GM12878 (cell line): ENCODE measurements at regions not wholly inside any gene's neighbourhood (a gene's known extent, or its start where the extent isn't known, plus 50 kb on each side); places are given as distances from the start of the nearest gene placed in this dataset.

Experiments
- ATAC-seq: fragments of 200-7000 bp; cut with Tn5 transposase; 3 replicates; pipeline ENCODE4 v1.9.1; 2020; ENCODE audit warnings: mild to moderate bottlenecking, moderate library complexity
- BruUV-seq: library from RNA; stranded (reverse); fragments of 400-500 nt; replicated peaks from 2 replicates; lab custom pipeline; 2021; lab: Mats Ljungman, UMichigan
- CTCF ChIA-PET: fragments of 300-600 bp; sonication (Branson Sonifier 250); formaldehyde crosslinking; extraction: SDS; loops from one replicate; lab custom pipeline; 2021; ENCODE audit warnings: inconsistent platforms; lab: Yijun Ruan, JAX
- POLR2A ChIA-PET: fragments of 350-600 bp; formaldehyde crosslinking; extraction: SDS; loops from one replicate; lab custom pipeline; 2021; ENCODE audit warnings: inconsistent platforms; lab: Charles Lee
- RAD21 ChIA-PET: fragments of 300-600 bp; sonication (Branson Sonifier 250); formaldehyde crosslinking; loops from one replicate; lab custom pipeline; 2023; ENCODE audit warnings: antibody characterized with exemption; ENCODE audit not compliant: unreplicated experiment; lab: Charles Lee
- SMC1A ChIA-PET: fragments of 300-600 bp; sonication (Branson Sonifier 250); formaldehyde crosslinking; loops from one replicate; lab custom pipeline; 2023; ENCODE audit not compliant: unreplicated experiment, uncharacterized antibody; lab: Charles Lee
- DNase-seq: peaks from one replicate; pipeline ENCODE4 v3.0.0-alpha.2; 2011; ENCODE audit warnings: low read depth, low spot score
- FAIRE-seq: peaks from 3 replicates; lab custom pipeline; 2011; peaks lifted over from hg19 to GRCh38; lab: Jason Lieb, UNC
- H2AFZ ChIP-seq: 2 replicates; pipeline ENCODE4 v1.6.0; 2011; ENCODE audit warnings: low read depth, low read length, control low read depth; ENCODE audit not compliant: control insufficient read depth
- H3K27ac ChIP-seq: 2 replicates; pipeline ENCODE4 v1.5.1; 2011; ENCODE audit warnings: control low read depth; ENCODE audit not compliant: control insufficient read depth, insufficient read depth
- H3K27me3 ChIP-seq, 2 experiments: replicated peaks in 1 of 2; 2 replicates each; pipeline versions ENCODE4 v1.6.0 to v1.6.1; 2011; ENCODE audit warnings: low read length in 1 of 2; ENCODE audit not compliant: control insufficient read depth in 2 of 2, insufficient read depth in 2 of 2
- H3K36me3 ChIP-seq, 2 experiments: 2 replicates each; pipeline ENCODE4 v1.5.1; 2011; ENCODE audit warnings: low read length in 1 of 2; ENCODE audit not compliant: control insufficient read depth in 2 of 2, insufficient read depth in 2 of 2
- H3K4me1 ChIP-seq: 2 replicates; pipeline ENCODE4 v1.6.1; 2011; ENCODE audit warnings: mild to moderate bottlenecking, low read length, moderate library complexity, mixed read lengths; ENCODE audit not compliant: control insufficient read depth, insufficient read depth
- H3K4me2 ChIP-seq: 2 replicates; pipeline ENCODE4 v1.6.0; 2011; ENCODE audit warnings: control low read depth; ENCODE audit not compliant: control insufficient read depth, insufficient read depth
- H3K4me3 ChIP-seq: fragments of 200-600 bp; sonication (generic); 2 replicates; pipeline ENCODE4 v1.5.1; 2016
- H3K79me2 ChIP-seq: 2 replicates; pipeline ENCODE4 v1.6.0; 2011; ENCODE audit warnings: low read length; ENCODE audit not compliant: control insufficient read depth, insufficient read depth
- H3K9ac ChIP-seq: 2 replicates; pipeline ENCODE4 v1.8.0; 2011; ENCODE audit warnings: low read length, control low read depth, mixed read lengths; ENCODE audit not compliant: control insufficient read depth, insufficient read depth
- H3K9me3 ChIP-seq: replicated peaks from 3 replicates; pipeline ENCODE4 v1.5.1; 2011; ENCODE audit warnings: mild to moderate bottlenecking, low read length; ENCODE audit not compliant: control insufficient read depth, insufficient read depth
- H4K20me1 ChIP-seq: 2 replicates; pipeline ENCODE4 v1.6.0; 2011; ENCODE audit not compliant: control insufficient read depth, insufficient read depth
- ATF7 ChIP-seq: fragments of 450-650 bp; IDR thresholded peaks from 2 replicates; pipeline ENCODE4 v1.6.1; 2016; ENCODE audit warnings: low read depth, mild to moderate bottlenecking
- BACH1 ChIP-seq: fragments of 450-650 bp; IDR thresholded peaks from 2 replicates; pipeline ENCODE4 v1.6.1; 2017; ENCODE audit warnings: mild to moderate bottlenecking, borderline replicate concordance
- DPF2 ChIP-seq: fragments of 450-650 bp; IDR thresholded peaks from 2 replicates; pipeline ENCODE4 v1.6.1; 2017; ENCODE audit warnings: mild to moderate bottlenecking
- E2F4 ChIP-seq: IDR thresholded peaks from 2 replicates; pipeline ENCODE4 v1.6.1; 2012; ENCODE audit warnings: low read depth, low read length, improper control_type of control experiment
- ESRRA ChIP-seq: IDR thresholded peaks from 2 replicates; pipeline ENCODE4 v1.6.1; 2012; ENCODE audit warnings: mild to moderate bottlenecking, low read length, improper control_type of control experiment
- EZH2 ChIP-seq: IDR thresholded peaks from 2 replicates; pipeline ENCODE4 v1.6.1; 2012; ENCODE audit warnings: low read depth, mild to moderate bottlenecking, control low read depth, inconsistent platforms, low read length, borderline replicate concordance; ENCODE audit not compliant: control insufficient read depth
- FOS ChIP-seq: IDR thresholded peaks from 3 replicates; pipeline ENCODE4 v1.6.1; 2011; ENCODE audit warnings: borderline replicate concordance; ENCODE audit not compliant: insufficient read length; ENCODE audit errors: extremely low read depth
- JUND ChIP-seq: IDR thresholded peaks from 2 replicates; pipeline ENCODE4 v1.6.1; 2012; ENCODE audit warnings: low read depth, mild to moderate bottlenecking, low read length, improper control_type of control experiment, moderate library complexity
- MYC ChIP-seq: IDR thresholded peaks from 2 replicates; pipeline ENCODE4 v1.6.1; 2011; ENCODE audit warnings: mild to moderate bottlenecking, low read length, moderate library complexity, inconsistent platforms; ENCODE audit not compliant: insufficient read depth, insufficient replicate concordance, insufficient read length, severe bottlenecking
- PBX3 ChIP-seq: IDR thresholded peaks from 2 replicates; pipeline ENCODE4 v1.6.1; 2011; ENCODE audit warnings: mild to moderate bottlenecking, low read depth, low read length, moderate library complexity; ENCODE audit not compliant: insufficient replicate concordance
- RELB ChIP-seq: fragments of 450-650 bp; IDR thresholded peaks from 2 replicates; pipeline ENCODE4 v1.6.1; 2017; ENCODE audit warnings: low read depth, mild to moderate bottlenecking, moderate library complexity
- SP1 ChIP-seq: IDR thresholded peaks from one replicate; pipeline ENCODE4 v1.6.1; 2011; ENCODE audit warnings: low read depth, low read length
- SREBF2 ChIP-seq: IDR thresholded peaks from 2 replicates; pipeline ENCODE4 v1.6.1; 2012; ENCODE audit warnings: mild to moderate bottlenecking, low read length
- SRF ChIP-seq, 2 experiments: IDR thresholded peaks; 2 replicates each; pipeline ENCODE4 v1.6.1; 2011; ENCODE audit warnings: low read depth in 2 of 2, low read length in 2 of 2, mild to moderate bottlenecking in 1 of 2, moderate library complexity in 1 of 2
- TAF1 ChIP-seq: IDR thresholded peaks from 2 replicates; pipeline ENCODE4 v1.6.1; 2011; ENCODE audit warnings: mild to moderate bottlenecking, low read depth, low read length, borderline replicate concordance
- TARDBP ChIP-seq: IDR thresholded peaks from 2 replicates; pipeline ENCODE4 v1.6.1; 2016; ENCODE audit warnings: borderline replicate concordance
- ZBED1 ChIP-seq: IDR thresholded peaks from 2 replicates; pipeline ENCODE4 v1.6.1; 2016; ENCODE audit warnings: borderline replicate concordance
- WGBS: methylation state at CpG from one replicate; pipeline ENCODE4 v1.1.6; 2016; ENCODE audit warnings: low lambda C conversion rate; ENCODE audit not compliant: insufficient replicate concordance, insufficient coverage; ENCODE audit errors: missing lambda C conversion rate; 5-methylcytosine and 5-hydroxymethylcytosine counted together
- in situ Hi-C: fragments of 300-500 bp; cut with MboI; formaldehyde crosslinking; loops from 9 replicates; pipeline ENCODE4 v1.14.3; 2018; ENCODE audit warnings: mixed read lengths
- intact Hi-C: fragments of 100-400 bp; cut with micrococcal nuclease; formaldehyde crosslinking; loops from one replicate; pipeline ENCODE4 v1.14.2; 2022; ENCODE audit not compliant: unreplicated experiment
- TF ChIP-seq, protein P1 (sequence below), 3 experiments: IDR thresholded peaks in 2 of 3; conservative IDR thresholded peaks in 1 of 3; 2 replicates each; pipeline ENCODE4 v1.5.1; 2011; ENCODE audit warnings: low read depth in 3 of 3, low read length in 3 of 3, mild to moderate bottlenecking in 3 of 3, control low read depth in 2 of 3, moderate library complexity in 2 of 3, inconsistent platforms in 1 of 3, mixed read lengths in 1 of 3; ENCODE audit not compliant: control insufficient read depth in 2 of 3, insufficient read depth in 1 of 3; ENCODE audit errors: extremely low read depth in 1 of 3

DNA sequence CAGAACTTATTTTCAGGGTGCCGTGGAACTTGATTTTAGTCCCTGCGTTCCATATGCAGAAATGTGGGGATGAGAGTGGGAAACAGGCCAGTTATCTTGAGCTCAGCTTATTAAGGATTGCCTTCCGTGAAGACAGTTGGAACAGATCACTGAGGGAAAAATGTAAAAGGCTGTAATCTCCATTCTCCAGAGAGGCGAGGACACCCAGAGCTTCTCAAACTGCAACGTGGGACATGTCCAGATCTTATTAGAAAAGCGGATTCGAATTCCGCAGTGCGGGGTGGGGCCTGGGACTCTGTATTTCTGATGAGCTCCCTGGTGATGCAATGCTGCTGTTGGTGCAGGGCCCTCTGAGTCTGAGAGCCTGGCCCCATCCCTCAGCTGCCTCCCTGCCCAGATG lies 185.6 kb upstream of the CIBAR2 start:
- 56% methylated on average over 9 of the region's 9 CpGs for WGBS
- H3K79me2 ChIP-seq = no peaks in the 10 kb centered on the region
- CTCF ChIA-PET = interaction anchor here (0.6 to 2.2 kb wide), 12 partner anchors 9 to 219 kb away, joined by 3 to 16 read pairs (median 4); no protein-coding TSS in a partner anchor
- H3K36me3 ChIP-seq = no peaks in the 10 kb centered on the region
- no peak overlapping the region for H3K27ac ChIP-seq
- no peak overlapping the region for H2AFZ ChIP-seq
- SMC1A ChIA-PET = interaction anchor here (0.6 to 1.1 kb wide), 3 partner anchors 23 to 506 kb away, joined by 3 to 5 read pairs (median 5); no protein-coding TSS in a partner anchor
- no peaks in the 10 kb centered on the region for H3K27me3 ChIP-seq
- no peaks in the 10 kb centered on the region for H4K20me1 ChIP-seq
- no peaks in the 10 kb centered on the region for H3K9me3 ChIP-seq
- in situ Hi-C loops (no loop called here), intact Hi-C loops (no loop called here)
- RAD21 ChIA-PET = interaction anchor here (0.6 to 1.1 kb wide), 2 partner anchors 183 to 370 kb away, joined by 3 read pairs; no protein-coding TSS in a partner anchor
- no peak for FAIRE-seq
- no peak overlapping the region for H3K9ac ChIP-seq
- no peaks in the 10 kb centered on the region for H3K4me1 ChIP-seq
- no peak for DNase-seq
- no peak for ATAC-seq
- H3K4me3 ChIP-seq = no peak overlapping the region
- no TSS peak for BruUV-seq
- POLR2A ChIA-PET = no interaction called here
- H3K4me2 ChIP-seq = no peak overlapping the region
- no peak for TF ChIP-seq BACH1
- no peak for TF ChIP-seq JUND
- no peak for TF ChIP-seq TARDBP
- no peak for TF ChIP-seq SREBF2
- TF ChIP-seq SRF (IDR thresholded peaks at IDR 0.05; ENCODE audit: low read depth in 2 of 2, low read length in 2 of 2) = no peak
- TF ChIP-seq ZBED1 = no peak
- no peak for TF ChIP-seq DPF2
- no peak for TF ChIP-seq EZH2
- TF ChIP-seq, protein P1, sequence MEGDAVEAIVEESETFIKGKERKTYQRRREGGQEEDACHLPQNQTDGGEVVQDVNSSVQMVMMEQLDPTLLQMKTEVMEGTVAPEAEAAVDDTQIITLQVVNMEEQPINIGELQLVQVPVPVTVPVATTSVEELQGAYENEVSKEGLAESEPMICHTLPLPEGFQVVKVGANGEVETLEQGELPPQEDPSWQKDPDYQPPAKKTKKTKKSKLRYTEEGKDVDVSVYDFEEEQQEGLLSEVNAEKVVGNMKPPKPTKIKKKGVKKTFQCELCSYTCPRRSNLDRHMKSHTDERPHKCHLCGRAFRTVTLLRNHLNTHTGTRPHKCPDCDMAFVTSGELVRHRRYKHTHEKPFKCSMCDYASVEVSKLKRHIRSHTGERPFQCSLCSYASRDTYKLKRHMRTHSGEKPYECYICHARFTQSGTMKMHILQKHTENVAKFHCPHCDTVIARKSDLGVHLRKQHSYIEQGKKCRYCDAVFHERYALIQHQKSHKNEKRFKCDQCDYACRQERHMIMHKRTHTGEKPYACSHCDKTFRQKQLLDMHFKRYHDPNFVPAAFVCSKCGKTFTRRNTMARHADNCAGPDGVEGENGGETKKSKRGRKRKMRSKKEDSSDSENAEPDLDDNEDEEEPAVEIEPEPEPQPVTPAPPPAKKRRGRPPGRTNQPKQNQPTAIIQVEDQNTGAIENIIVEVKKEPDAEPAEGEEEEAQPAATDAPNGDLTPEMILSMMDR (IDR thresholded peaks at IDR 0.05 in 2 of 3, conservative IDR thresholded peaks at IDR 0.05 in 1 of 3; ENCODE audit: control insufficient read depth in 2 of 3, extremely low read depth in 1 of 3, insufficient read depth in 1 of 3, low read depth in 3 of 3, low read length in 3 of 3) = no peak
- no peak for TF ChIP-seq SP1
- no peak for TF ChIP-seq RELB
- TF ChIP-seq MYC = no peak
- no peak for TF ChIP-seq E2F4
- TF ChIP-seq PBX3 = no peak
- TF ChIP-seq ATF7 = no peak
- TF ChIP-seq TAF1 = no peak
- no peak for TF ChIP-seq ESRRA
- no peak for TF ChIP-seq FOS
